H9 (cell line): ENCODE measurements at regions not wholly inside any gene's neighbourhood (a gene's known extent, or its start where the extent isn't known, plus 50 kb on each side); places are given as distances from the start of the nearest gene placed in this dataset.

Source experiments
- DNase-seq: peaks from one replicate; pipeline ENCODE4 v3.0.0-alpha.2; 2017
- H2AFZ ChIP-seq: one replicate; pipeline ENCODE4 v1.6.1; 2013; ENCODE audit warnings: mild to moderate bottlenecking, low read length, control low read depth, moderate library complexity
- H2AK5ac ChIP-seq: 2 replicates; pipeline ENCODE4 v1.6.1; 2013; ENCODE audit warnings: low read length, control low read depth, mixed read lengths; ENCODE audit not compliant: insufficient read length
- H2BK120ac ChIP-seq: one replicate; pipeline ENCODE4 v1.6.1; 2013; ENCODE audit warnings: low read depth, mild to moderate bottlenecking, low read length, control low read depth, inconsistent platforms; ENCODE audit not compliant: poor library complexity, severe bottlenecking
- H2BK12ac ChIP-seq: 2 replicates; pipeline ENCODE4 v1.6.1; 2013; ENCODE audit warnings: low read length, control low read depth, mixed read lengths, low read depth; ENCODE audit not compliant: insufficient read length
- H2BK15ac ChIP-seq: 2 replicates; pipeline ENCODE4 v1.6.1; 2013; ENCODE audit warnings: low read depth, low read length, control low read depth
- H2BK20ac ChIP-seq: one replicate; pipeline ENCODE4 v1.6.1; 2013; ENCODE audit warnings: low read depth, mild to moderate bottlenecking, low read length, control low read depth, inconsistent platforms; ENCODE audit not compliant: poor library complexity, severe bottlenecking
- H2BK5ac ChIP-seq: 2 replicates; pipeline ENCODE4 v1.6.1; 2013; ENCODE audit warnings: low read length, control low read depth, mixed read lengths; ENCODE audit not compliant: insufficient read length
- H3K14ac ChIP-seq: 2 replicates; pipeline ENCODE4 v1.6.1; 2013; ENCODE audit warnings: low read length, control low read depth; ENCODE audit not compliant: insufficient read depth
- H3K18ac ChIP-seq: 2 replicates; pipeline ENCODE4 v1.6.1; 2013; ENCODE audit warnings: low read depth, mild to moderate bottlenecking, mixed read lengths, low read length, control low read depth; ENCODE audit not compliant: insufficient read length
- H3K23ac ChIP-seq: 2 replicates; pipeline ENCODE4 v1.6.1; 2013; ENCODE audit warnings: low read length, control low read depth, mixed read lengths, low read depth; ENCODE audit not compliant: insufficient read length
- H3K23me2 ChIP-seq: 2 replicates; pipeline ENCODE4 v1.6.1; 2013; ENCODE audit warnings: low read depth, mild to moderate bottlenecking, mixed read lengths, low read length, control low read depth; ENCODE audit not compliant: insufficient read length, poor library complexity, severe bottlenecking
- H3K27ac ChIP-seq: 2 replicates; pipeline ENCODE4 v1.5.1; 2013; ENCODE audit warnings: low read length, control low read depth, mixed read lengths, low read depth; ENCODE audit not compliant: insufficient read length
- H3K27me3 ChIP-seq: 2 replicates; pipeline ENCODE4 v1.6.1; 2013; ENCODE audit warnings: low read length, control low read depth, inconsistent platforms; ENCODE audit not compliant: insufficient read depth
- H3K4ac ChIP-seq: 2 replicates; pipeline ENCODE4 v1.6.1; 2013; ENCODE audit warnings: low read depth, mild to moderate bottlenecking, control low read depth, inconsistent platforms, low read length, moderate library complexity
- H3K4me1 ChIP-seq: 2 replicates; pipeline ENCODE4 v1.6.1; 2013; ENCODE audit warnings: low read length, control low read depth, inconsistent platforms; ENCODE audit not compliant: insufficient read depth
- H3K4me2 ChIP-seq: 2 replicates; pipeline ENCODE4 v1.6.1; 2013; ENCODE audit warnings: low read length, control low read depth, mixed read lengths; ENCODE audit not compliant: insufficient read length, insufficient read depth
- H3K56ac ChIP-seq: 2 replicates; pipeline ENCODE4 v1.6.1; 2013; ENCODE audit warnings: low read depth, mild to moderate bottlenecking, mixed read lengths, low read length, control low read depth; ENCODE audit not compliant: insufficient read length
- H3K79me1 ChIP-seq: 2 replicates; pipeline ENCODE4 v1.6.1; 2013; ENCODE audit warnings: low read depth, mild to moderate bottlenecking, moderate library complexity, low read length, control low read depth, inconsistent platforms; ENCODE audit not compliant: insufficient read depth, poor library complexity, severe bottlenecking
- H3K79me2 ChIP-seq: 2 replicates; pipeline ENCODE4 v1.6.1; 2013; ENCODE audit warnings: low read length, control low read depth, inconsistent platforms; ENCODE audit not compliant: insufficient read depth
- H3K9ac ChIP-seq: 2 replicates; pipeline ENCODE4 v1.6.1; 2013; ENCODE audit warnings: low read length, control low read depth, mixed read lengths; ENCODE audit not compliant: insufficient read length; ENCODE audit errors: extremely low read depth
- H3K9me3 ChIP-seq: one replicate; pipeline ENCODE4 v1.6.1; 2013; ENCODE audit warnings: low read depth, low read length, inconsistent platforms; ENCODE audit not compliant: control insufficient read depth
- H3T11ph ChIP-seq: one replicate; pipeline ENCODE4 v1.6.1; 2013; ENCODE audit warnings: mild to moderate bottlenecking, low read length, control low read depth, inconsistent platforms
- H4K20me1 ChIP-seq: one replicate; pipeline ENCODE4 v1.6.1; 2013; ENCODE audit not compliant: control insufficient read depth, insufficient read length, insufficient read depth
- H4K5ac ChIP-seq: 2 replicates; pipeline ENCODE4 v1.6.1; 2013; ENCODE audit warnings: low read depth, mild to moderate bottlenecking, mixed read lengths, low read length, control low read depth; ENCODE audit not compliant: insufficient read length
- H4K8ac ChIP-seq: replicated peaks from 2 replicates; pipeline ENCODE4 v1.6.1; 2013; ENCODE audit warnings: low read length, control low read depth, mixed read lengths, low read depth; ENCODE audit not compliant: insufficient read length
- H4K91ac ChIP-seq: 2 replicates; pipeline ENCODE4 v1.6.1; 2013; ENCODE audit warnings: low read depth, mild to moderate bottlenecking, moderate library complexity, mixed read lengths, low read length, control low read depth; ENCODE audit not compliant: insufficient read length
- H3K27ac Mint-ChIP-seq, 3 experiments: 2 replicates in 2 of 3; 3 replicates in 1 of 3; pipeline ENCODE4 v1.8.0; 2020 to 2021; ENCODE audit warnings: mixed read lengths in 3 of 3, mild to moderate bottlenecking in 1 of 3, moderate library complexity in 1 of 3
- H3K27me3 Mint-ChIP-seq: 2 replicates; pipeline ENCODE4 v1.8.0; 2021; ENCODE audit warnings: low read depth, mild to moderate bottlenecking, moderate library complexity, mixed read lengths
- H3K36me3 Mint-ChIP-seq, 3 experiments: 2 replicates in 2 of 3; 3 replicates in 1 of 3; pipeline ENCODE4 v1.8.0; 2020 to 2021; ENCODE audit warnings: low read depth in 3 of 3, mixed read lengths in 3 of 3; ENCODE audit not compliant: insufficient read depth in 1 of 3
- H3K4me1 Mint-ChIP-seq, 2 experiments: 2 replicates each; pipeline ENCODE4 v1.8.0; 2020; ENCODE audit warnings: mixed read lengths in 2 of 2
- H3K4me3 Mint-ChIP-seq, 2 experiments: 2 replicates in 1 of 2; 3 replicates in 1 of 2; pipeline ENCODE4 v1.8.0; 2020 to 2021; ENCODE audit warnings: mild to moderate bottlenecking in 2 of 2, mixed read lengths in 2 of 2, moderate library complexity in 1 of 2
- H3K9me3 Mint-ChIP-seq, 2 experiments: 2 replicates in 1 of 2; 3 replicates in 1 of 2; pipeline ENCODE4 v1.8.0; 2020; ENCODE audit warnings: mild to moderate bottlenecking in 2 of 2, mixed read lengths in 2 of 2, moderate library complexity in 1 of 2
- TF ChIP-seq, protein P1 (sequence below): fragments of 200-600 bp; sonication (generic); conservative IDR thresholded peaks from 3 replicates; pipeline ENCODE4 v1.8.0; 2021; ENCODE audit warnings: antibody characterized with exemption, mild to moderate bottlenecking

DNA sequence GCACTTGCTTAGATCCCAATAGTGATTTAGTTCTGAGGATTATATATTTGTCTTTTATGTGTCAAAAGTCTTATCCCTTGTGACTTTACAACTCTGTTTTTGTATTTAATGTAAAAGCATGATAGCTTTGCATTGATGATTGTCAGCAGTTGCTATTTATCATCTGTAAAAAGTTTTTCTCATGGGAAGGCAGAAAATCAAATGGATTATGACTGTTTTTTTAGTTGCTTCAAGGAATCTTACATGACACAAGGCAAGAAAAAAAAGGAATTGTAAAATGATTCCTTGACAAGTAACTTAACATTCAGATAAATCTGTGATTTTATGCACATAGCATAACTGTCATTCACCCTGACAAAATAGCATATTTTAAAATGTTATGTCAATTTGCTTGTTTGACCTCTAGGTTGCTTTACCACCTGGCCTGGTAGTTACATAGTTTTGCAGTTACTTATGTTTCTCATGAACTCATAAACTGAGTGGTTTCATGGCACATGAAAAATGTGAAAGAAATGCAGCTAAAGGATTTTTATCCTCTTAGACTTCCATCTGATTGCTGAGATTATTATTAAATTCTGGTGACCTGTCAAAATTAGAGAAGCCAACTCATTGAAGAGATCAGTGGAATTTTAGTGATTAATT lies 622.6 kb downstream of the ADGRL2 start:
- H4K20me1 ChIP-seq, result no peaks in the 10 kb centered on the region
- H4K5ac ChIP-seq, result no peak overlapping the region
- H3K4me2 ChIP-seq, result no peak overlapping the region
- no peak overlapping the region for H3K18ac ChIP-seq
- H2AK5ac ChIP-seq, result no peak overlapping the region
- H3K36me3 Mint-ChIP-seq, result no peaks in the 10 kb centered on the region
- no peak overlapping the region for H2BK120ac ChIP-seq
- no peak overlapping the region for H4K91ac ChIP-seq
- H2BK20ac ChIP-seq, result no peak overlapping the region
- H2BK12ac ChIP-seq, result no peak overlapping the region
- no peak overlapping the region for H3K27ac ChIP-seq
- DNase-seq, result no peak
- no peak overlapping the region for H2AFZ ChIP-seq
- no peaks in the 10 kb centered on the region for H3K27me3 Mint-ChIP-seq
- no peaks in the 10 kb centered on the region for H3K27me3 ChIP-seq
- H3K4me3 Mint-ChIP-seq, result no peak overlapping the region
- no peak overlapping the region for H3K4ac ChIP-seq
- no peaks in the 10 kb centered on the region for H3K4me1 Mint-ChIP-seq
- H2BK15ac ChIP-seq, result no peak overlapping the region
- H3K27ac Mint-ChIP-seq, result no peak overlapping the region
- H3K9me3 Mint-ChIP-seq, result no peaks in the 10 kb centered on the region
- H3K23ac ChIP-seq, result no peak overlapping the region
- no peaks in the 10 kb centered on the region for H3K4me1 ChIP-seq
- no peaks in the 10 kb centered on the region for H3K79me1 ChIP-seq
- H3K79me2 ChIP-seq, result no peaks in the 10 kb centered on the region
- no peak overlapping the region for H3K56ac ChIP-seq
- no peaks in the 10 kb centered on the region for H3K9me3 ChIP-seq
- H3K14ac ChIP-seq, result no peak overlapping the region
- TF ChIP-seq, protein P1, sequence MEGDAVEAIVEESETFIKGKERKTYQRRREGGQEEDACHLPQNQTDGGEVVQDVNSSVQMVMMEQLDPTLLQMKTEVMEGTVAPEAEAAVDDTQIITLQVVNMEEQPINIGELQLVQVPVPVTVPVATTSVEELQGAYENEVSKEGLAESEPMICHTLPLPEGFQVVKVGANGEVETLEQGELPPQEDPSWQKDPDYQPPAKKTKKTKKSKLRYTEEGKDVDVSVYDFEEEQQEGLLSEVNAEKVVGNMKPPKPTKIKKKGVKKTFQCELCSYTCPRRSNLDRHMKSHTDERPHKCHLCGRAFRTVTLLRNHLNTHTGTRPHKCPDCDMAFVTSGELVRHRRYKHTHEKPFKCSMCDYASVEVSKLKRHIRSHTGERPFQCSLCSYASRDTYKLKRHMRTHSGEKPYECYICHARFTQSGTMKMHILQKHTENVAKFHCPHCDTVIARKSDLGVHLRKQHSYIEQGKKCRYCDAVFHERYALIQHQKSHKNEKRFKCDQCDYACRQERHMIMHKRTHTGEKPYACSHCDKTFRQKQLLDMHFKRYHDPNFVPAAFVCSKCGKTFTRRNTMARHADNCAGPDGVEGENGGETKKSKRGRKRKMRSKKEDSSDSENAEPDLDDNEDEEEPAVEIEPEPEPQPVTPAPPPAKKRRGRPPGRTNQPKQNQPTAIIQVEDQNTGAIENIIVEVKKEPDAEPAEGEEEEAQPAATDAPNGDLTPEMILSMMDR, result no peak
- H2BK5ac ChIP-seq, result no peak overlapping the region
- H3T11ph ChIP-seq, result no peak overlapping the region
- no peaks in the 10 kb centered on the region for H3K23me2 ChIP-seq
- no peak overlapping the region for H4K8ac ChIP-seq
- no peak overlapping the region for H3K9ac ChIP-seq
